Natural killer cell (primary cell): ENCODE measurements at regions not wholly inside any gene's neighbourhood (a gene's known extent, or its start where the extent isn't known, plus 50 kb on each side); places are given as distances from the start of the nearest gene placed in this dataset.

Experiments
- ATAC-seq, 3 donors: fragments of 150-1000 bp in 2 of 3; fragments of 200-7000 bp in 1 of 3; cut with Tn5 transposase; 1 replicate in 1 of 3; 2 replicates in 2 of 3; pipeline ENCODE4 v1.10.0; 2021; ENCODE audit warnings: mild to moderate bottlenecking in 2 of 3, moderate library complexity in 2 of 3
- DNase-seq, 2 donors: peaks; one replicate each; pipeline versions ENCODE4 v3.0.0 to v3.0.0-alpha.2; 2013 to 2021; ENCODE audit warnings: mixed read lengths in 1 of 2
- H3K27ac ChIP-seq: one replicate; pipeline ENCODE4 v1.5.1; 2013; ENCODE audit warnings: mild to moderate bottlenecking, low read length
- H3K27me3 ChIP-seq: one replicate; pipeline ENCODE4 v1.6.1; 2013; ENCODE audit warnings: low read length; ENCODE audit not compliant: control insufficient read depth, insufficient read depth
- H3K36me3 ChIP-seq: one replicate; pipeline ENCODE4 v1.6.1; 2013; ENCODE audit warnings: low read length; ENCODE audit not compliant: control insufficient read depth, insufficient read depth
- H3K4me1 ChIP-seq: one replicate; pipeline ENCODE4 v1.6.1; 2013; ENCODE audit warnings: low read length; ENCODE audit not compliant: control insufficient read depth, insufficient read depth
- H3K4me3 ChIP-seq: one replicate; pipeline ENCODE4 v1.5.1; 2013; ENCODE audit warnings: low read length
- H3K9me3 ChIP-seq: one replicate; pipeline ENCODE4 v1.6.1; 2013; ENCODE audit warnings: low read length; ENCODE audit not compliant: control insufficient read depth, insufficient read depth
- H3K27ac Mint-ChIP-seq, 2 donors: one replicate each; pipeline ENCODE4 v1.8.0; 2022; ENCODE audit warnings: mild to moderate bottlenecking in 2 of 2, mixed read lengths in 2 of 2, moderate library complexity in 1 of 2
- H3K27me3 Mint-ChIP-seq, 2 donors: one replicate each; pipeline ENCODE4 v1.8.0; 2022; ENCODE audit warnings: low read depth in 2 of 2, mixed read lengths in 2 of 2
- H3K36me3 Mint-ChIP-seq: one replicate; pipeline ENCODE4 v1.8.0; 2022; ENCODE audit warnings: mixed read lengths
- H3K4me1 Mint-ChIP-seq, 2 donors: one replicate each; pipeline ENCODE4 v1.8.0; 2022; ENCODE audit warnings: mixed read lengths in 2 of 2
- H3K4me3 Mint-ChIP-seq: one replicate; pipeline ENCODE4 v1.8.0; 2022; ENCODE audit warnings: mild to moderate bottlenecking, moderate library complexity, mixed read lengths
- H3K9me3 Mint-ChIP-seq, 2 donors: one replicate each; pipeline ENCODE4 v1.8.0; 2022; ENCODE audit warnings: mixed read lengths in 2 of 2
- CTCF ChIP-seq: fragments of 200-600 bp; IDR thresholded peaks from one replicate; pipeline ENCODE4 v1.8.0; 2022; ENCODE audit warnings: antibody characterized with exemption
- WGBS: methylation state at CpG from one replicate; pipeline ENCODE4 v1.1.7; 2013; ENCODE audit warnings: missing lambda C conversion rate; ENCODE audit not compliant: insufficient coverage; 5-methylcytosine and 5-hydroxymethylcytosine counted together
- intact Hi-C: fragments of 100-400 bp; cut with micrococcal nuclease; formaldehyde crosslinking; loops from one replicate; pipeline ENCODE4 v1.14.2; 2022

GRCh38 chr7:70919481-70920073 is 212.4 kb upstream of the GALNT17 start:
- Histone ChIP-seq H3K4me3 (no peak overlapping the region), H3K27me3 (no peaks in the 10 kb centered on the region), H3K4me1 (no peaks in the 10 kb centered on the region), H3K9me3 (no peaks in the 10 kb centered on the region), H3K36me3 (no peaks in the 10 kb centered on the region), H3K27ac (no peak overlapping the region)
- DNase-seq, result no peak
- Mint-ChIP-seq H3K4me1 (no peaks in the 10 kb centered on the region), H3K27ac (no peak overlapping the region), H3K27me3 (no peaks in the 10 kb centered on the region), H3K9me3 (peaks cover 0 to 2% of the 10 kb centered on the region in 2 donors), H3K4me3 (no peak overlapping the region), H3K36me3 (no peaks in the 10 kb centered on the region)
- intact Hi-C loops, result no loop called here
- ATAC-seq, result no peak
- 50% methylated on average over 4 of the region's 4 CpGs for WGBS
- TF ChIP-seq CTCF, result no peak

GRCh38 chr7:70920876-70921275 is 211.1 kb upstream of the GALNT17 start:
- Histone ChIP-seq H3K36me3 (no peaks in the 10 kb centered on the region), H3K27me3 (no peaks in the 10 kb centered on the region), H3K4me3 (no peak overlapping the region), H3K9me3 (no peaks in the 10 kb centered on the region), H3K4me1 (no peaks in the 10 kb centered on the region), H3K27ac (no peak overlapping the region)
- no peaks in the 10 kb centered on the region for H3K4me1 Mint-ChIP-seq
- no peak for TF ChIP-seq CTCF
- no peaks in the 10 kb centered on the region for H3K27me3 Mint-ChIP-seq
- WGBS, result 75% methylated on average over 1 of the region's 1 CpG
- DNase-seq (no peak), ATAC-seq (no peak)
- H3K9me3 Mint-ChIP-seq, result peaks cover 0 to 2% of the 10 kb centered on the region in 2 donors
- H3K27ac Mint-ChIP-seq, result no peak overlapping the region
- H3K4me3 Mint-ChIP-seq, result no peak overlapping the region
- no peaks in the 10 kb centered on the region for H3K36me3 Mint-ChIP-seq
- intact Hi-C loops, result no loop called here

- intact Hi-C loops, result no loop called here
- Histone ChIP-seq H3K36me3 (no peaks in the 10 kb centered on the region), H3K27me3 (no peaks in the 10 kb centered on the region), H3K4me1 (no peaks in the 10 kb centered on the region), H3K9me3 (no peaks in the 10 kb centered on the region), H3K27ac (no peak overlapping the region), H3K4me3 (no peak overlapping the region)
- no peaks in the 10 kb centered on the region for H3K36me3 Mint-ChIP-seq
- no peak overlapping the region for H3K4me3 Mint-ChIP-seq
- H3K4me1 Mint-ChIP-seq, result no peaks in the 10 kb centered on the region
- TF ChIP-seq CTCF, result no peak
- WGBS, result 67% methylated on average over 11 of the region's 11 CpGs
- no peak overlapping the region for H3K27ac Mint-ChIP-seq
- no peak for ATAC-seq
- peaks cover 2 to 3% of the 10 kb centered on the region in 2 donors for H3K9me3 Mint-ChIP-seq
- no peaks in the 10 kb centered on the region for H3K27me3 Mint-ChIP-seq
- DNase-seq, result no peak
Observed at GRCh38 chr7:70923181-70923845, 208.6 kb upstream of the GALNT17 start.
